ENCODE measurements at regions not wholly inside any gene's neighbourhood (a gene's known extent, or its start where the extent isn't known, plus 50 kb on each side); places are given as distances from the start of the nearest gene placed in this dataset.
"Not testable (repeated sequence)": the region's sequence is repeated elsewhere in the genome, so short reads cannot be mapped to it uniquely, and the experiment has no call there.

DNA sequence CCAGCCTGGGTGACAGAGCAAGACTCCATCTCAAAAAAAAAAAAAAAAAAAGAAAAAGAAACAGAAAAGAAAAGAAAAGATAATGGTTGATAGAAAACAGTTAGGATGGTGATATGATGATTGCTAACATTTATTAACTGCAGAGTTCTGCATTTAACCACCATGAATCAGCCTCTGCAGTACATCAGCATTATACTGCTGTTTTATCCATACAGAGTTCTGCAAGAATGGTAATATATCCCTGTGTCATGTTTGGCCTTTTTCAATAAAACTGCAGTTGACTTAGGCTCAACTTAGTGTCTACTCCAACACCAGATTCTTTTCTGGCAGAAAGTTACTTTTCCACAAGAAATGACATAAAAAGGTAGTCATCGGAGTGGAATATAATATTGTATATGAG lies 62.6 kb downstream of the DUSP6 start:
- DNase-seq (ENCODE audit: low spot score), result no peak

DNA sequence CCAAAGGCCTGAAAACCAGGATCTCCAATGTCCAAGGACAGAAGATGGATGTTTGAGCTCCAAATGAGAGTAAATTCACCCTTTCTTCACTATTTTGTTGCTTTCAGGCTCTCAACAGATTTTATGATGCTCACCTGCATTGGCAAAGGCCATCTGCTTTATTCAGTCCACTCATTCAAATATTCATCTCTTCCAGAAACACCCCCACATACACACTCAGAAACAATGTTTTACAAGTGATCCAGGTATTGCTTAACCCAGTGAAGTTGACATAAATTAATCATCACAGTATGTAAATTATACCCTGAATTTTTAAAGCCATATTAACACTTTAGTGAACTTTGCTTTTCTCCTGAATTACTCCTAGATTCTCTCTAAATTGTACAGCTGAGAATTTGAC lies 63.3 kb downstream of the DUSP6 start:
- DNase-seq (ENCODE audit: low spot score), result no peak

DNA sequence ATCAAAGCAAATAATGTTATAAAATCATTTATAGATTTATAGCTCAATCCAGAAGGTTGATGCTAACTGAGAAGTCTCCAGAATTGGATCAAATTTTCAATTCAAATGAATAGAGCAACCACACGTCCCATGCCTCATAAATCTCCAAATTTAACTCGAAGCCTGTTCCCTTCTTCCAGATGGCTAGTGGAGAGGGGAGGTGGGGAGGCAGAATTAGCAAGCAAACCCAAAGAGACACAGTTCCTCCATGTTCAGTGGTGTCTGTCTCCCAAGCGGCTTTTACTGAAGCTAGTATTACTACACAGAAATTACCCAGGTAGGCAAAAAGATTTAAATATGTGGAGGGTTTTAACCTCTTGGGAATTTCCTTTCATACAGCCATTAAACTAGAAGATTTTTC lies 65.8 kb downstream of the DUSP6 start:
- DNase-seq (ENCODE audit: low spot score), result no peak

DNA sequence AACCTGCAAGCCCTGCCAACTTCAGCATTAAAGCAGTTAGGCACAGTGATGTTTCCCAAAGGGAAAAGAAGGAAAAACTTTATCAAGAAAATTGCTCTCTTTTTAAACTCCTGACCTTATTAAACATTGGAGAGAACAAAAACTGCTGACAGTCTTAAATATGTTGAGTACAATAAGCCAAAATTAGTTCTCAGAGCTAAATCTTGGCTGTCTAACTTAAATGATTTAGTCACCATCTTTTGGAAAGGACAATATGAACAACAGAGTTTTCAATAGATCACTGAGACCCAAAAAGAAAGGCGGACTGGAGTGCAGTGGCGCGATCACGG lies 70.8 kb downstream of the DUSP6 start:
- DNase-seq (ENCODE audit: low spot score), result no peak

DNA sequence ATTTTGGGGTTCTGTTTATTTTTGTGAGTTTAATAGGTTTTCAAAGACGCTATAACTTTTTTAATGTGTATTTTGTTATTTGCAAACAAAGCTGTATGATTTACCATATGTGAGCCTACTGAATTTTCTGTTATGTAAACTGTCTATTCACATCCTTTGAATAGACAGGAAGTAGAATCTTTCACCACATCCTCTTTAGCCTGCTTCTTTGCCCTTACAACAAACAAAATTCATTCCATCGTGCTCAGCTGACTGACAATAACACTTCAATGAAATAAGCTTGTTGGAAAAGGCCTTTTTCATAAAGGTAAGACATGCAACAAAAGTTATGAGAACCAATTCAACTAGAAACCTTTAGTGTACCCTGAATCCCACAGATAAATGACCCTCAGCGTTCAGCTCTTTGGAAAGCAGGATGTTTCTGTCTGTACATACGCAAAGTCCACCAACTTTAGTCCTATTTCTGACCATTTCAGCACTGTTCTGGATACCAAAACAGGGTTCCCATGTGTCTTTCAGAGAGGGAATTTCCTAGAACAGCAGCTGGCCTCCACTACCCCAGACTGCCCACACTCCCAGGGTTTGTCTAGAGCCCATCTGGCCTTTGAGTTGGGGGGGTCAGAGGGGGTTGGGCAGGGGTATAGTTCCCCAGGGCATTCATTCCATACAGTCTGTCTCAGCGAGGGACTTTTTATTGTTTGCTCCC lies 71.3 kb downstream of the DUSP6 start:
- DNase-seq (ENCODE audit: low spot score), result no peak

DNA sequence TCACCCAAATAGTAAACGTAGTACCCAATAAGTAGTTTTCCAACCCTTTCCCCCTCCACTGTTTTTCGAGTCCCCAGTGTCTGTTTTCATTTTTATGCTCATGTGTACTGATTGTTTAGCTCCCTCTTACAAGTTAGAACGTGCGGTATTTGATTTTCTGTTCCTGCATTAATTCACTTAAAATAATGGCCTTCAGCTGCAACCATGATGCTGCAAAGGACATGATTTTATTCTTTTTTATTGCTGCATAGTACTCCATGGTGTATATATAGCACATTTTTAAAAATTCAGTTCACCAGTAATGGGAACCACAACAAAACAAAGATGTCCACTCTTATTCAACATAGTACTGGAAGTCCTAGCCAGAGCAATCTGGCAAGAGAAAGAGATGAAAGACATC lies 72.8 kb downstream of the DUSP6 start:
- no peak for DNase-seq (ENCODE audit: low spot score)

DNA sequence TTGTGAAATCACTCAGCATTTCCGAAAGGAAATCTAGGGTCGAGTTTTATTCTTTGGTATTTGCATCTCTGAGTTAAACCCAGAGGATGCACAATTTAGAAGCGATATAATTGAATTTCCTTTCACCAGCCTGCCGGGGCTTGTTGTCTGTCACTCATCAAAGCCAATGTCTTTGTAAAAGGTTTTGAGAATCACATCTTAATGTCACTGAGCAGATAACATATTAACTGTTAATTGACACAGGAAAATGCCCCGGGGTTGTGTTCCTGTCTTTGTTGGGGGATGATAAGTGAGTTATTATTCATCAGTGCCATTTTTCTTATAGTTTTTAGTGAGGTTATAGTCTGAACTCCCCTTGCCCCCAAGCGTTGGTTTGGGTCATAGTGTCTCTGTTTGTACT lies 73.4 kb downstream of the DUSP6 start:
- DNase-seq (ENCODE audit: low spot score), result no peak

DNA sequence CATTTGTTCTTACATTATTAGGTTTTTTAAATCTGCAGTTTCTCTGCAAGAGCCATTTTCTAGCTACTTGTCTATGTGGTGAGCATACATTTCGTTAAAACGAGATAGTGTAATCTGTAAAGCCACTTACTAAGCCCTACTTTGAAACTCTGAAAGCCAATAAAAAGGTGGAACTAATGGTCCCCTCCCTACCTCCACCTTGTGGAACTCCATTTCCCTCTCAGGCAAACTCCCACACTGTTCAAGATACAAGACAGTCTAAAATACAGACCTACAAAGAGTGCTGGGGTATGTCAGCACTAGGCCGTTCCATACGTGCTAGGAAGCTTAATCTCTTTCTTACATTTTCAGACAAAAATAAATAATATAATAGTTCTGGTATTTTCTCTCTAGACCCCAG lies 74.1 kb downstream of the DUSP6 start:
- no peak for DNase-seq (ENCODE audit: low spot score)

DNA sequence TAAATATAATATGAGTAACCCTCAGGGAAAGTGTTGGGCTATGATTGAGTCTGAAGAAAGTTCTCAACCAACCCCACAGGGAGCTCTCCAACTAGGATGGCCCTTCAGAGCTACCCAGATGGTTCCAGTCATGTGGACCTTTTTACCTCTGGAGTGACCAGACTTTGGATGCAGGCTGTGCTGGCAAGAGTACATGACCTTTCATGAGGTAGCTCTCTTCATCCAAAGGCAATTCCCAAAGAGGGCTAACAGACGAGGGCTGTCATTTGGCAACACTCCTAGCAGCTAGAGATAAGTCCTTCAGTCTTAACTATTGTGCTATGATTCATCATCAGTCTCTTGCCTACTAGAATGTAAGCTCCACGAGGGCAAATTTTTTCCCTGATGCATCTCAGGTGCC lies 75.4 kb downstream of the DUSP6 start:
- no peak for DNase-seq (ENCODE audit: low spot score)

DNA sequence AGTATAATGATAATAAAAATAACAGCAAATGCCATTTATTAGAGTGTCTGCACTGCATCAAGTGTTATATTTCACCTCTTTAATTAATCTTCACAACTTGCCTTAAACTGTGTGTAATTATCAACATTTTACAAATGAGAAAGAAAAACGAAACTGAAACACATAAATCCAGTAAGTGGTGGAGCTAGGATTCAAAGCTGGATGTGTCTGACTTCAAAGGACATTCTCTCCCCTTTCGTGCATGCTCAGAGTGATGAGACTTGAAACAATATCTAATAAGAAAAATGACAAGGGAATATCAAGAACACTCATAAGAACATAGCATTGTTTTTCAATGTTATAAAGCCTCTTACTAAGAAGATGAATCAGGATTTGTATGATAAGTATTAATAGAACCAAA lies 78.8 kb downstream of the DUSP6 start:
- no peak for DNase-seq (ENCODE audit: low spot score)

DNA sequence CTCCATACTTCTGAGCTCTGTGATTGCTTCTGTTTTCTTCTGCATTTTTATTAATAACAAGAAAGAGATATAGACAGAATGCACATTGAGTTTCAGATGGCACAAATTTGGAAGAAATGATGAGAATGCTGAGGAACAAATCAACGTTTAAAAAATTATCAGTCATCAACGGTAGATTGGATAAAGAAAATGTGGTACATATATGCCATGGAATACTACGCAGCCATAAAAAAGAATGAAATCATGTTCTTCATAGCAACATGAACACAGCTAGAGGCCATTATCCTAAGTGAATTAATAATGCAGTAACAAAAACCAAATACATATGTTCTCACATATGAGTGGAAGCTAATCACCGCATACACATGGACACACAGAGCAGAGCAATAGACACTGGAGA lies 81.8 kb downstream of the DUSP6 start:
- DNase-seq (ENCODE audit: low spot score), result no peak

DNA sequence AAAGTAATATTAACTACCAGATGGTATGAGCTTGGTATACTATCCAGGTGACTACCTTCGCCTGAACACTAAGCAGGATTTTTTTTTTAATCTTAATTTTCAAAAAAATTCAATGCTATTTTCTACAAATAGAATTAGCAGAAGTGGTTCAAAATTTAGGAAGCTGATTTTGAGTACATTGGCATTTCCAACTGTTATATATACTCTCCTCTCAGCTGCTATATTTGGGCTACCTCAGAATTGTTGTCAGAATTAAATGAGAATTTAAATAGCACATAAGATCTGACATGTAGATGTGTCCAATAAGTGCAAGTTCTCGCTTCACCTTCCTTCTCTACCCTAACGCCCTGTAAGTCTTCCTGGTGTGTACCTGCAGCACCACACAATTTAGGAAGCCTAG lies 83.1 kb downstream of the DUSP6 start:
- DNase-seq (ENCODE audit: low spot score), result no peak

DNA sequence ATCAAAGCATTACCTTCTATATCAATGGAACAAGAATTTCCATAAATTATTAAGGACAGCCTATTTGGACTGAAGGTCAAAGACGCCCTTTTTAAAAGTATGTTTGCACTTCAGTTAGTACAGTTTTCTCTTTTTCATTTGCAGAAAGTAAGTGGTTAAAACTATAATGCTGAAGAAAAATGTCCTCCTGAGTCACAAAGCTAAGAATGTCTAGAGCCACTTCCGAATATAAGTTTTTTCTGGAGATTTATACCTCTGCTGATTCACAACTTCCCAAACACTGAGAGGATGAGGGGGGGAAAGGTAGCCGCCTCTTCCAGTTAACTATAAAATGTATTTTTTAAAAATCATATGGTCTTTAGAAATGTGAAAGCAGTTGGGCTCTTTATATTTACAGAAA lies 84.9 kb downstream of the DUSP6 start:
- no peak for DNase-seq (ENCODE audit: low spot score)

DNA sequence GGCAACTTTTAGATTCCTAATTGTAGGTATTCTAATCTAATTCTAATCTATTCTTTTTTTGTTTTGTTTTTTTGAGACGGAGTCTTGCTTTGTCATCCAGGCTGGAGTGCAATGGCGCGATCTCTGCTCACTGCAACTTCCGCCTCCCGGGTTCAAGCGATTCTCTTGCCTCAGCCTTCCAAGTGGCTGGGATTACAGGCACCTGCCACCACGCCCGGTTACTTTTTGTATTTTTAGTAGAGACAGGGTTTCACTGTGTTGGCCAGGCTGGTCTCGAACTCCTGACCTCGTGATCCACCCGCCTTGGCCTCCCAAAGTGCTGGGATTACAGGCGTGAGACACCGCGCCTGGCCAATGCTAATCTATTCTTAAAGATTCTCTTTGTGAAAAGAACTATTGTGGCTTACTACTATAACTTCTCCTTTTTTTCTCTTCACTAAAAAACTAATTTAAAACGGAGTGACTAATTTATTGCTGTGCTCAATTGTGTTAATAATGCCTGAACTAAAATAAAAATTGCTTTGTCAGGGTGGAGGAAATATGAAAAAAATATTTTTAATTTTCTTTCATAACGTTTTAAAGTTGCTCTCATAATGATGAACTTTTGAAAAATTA lies 85.6 kb downstream of the DUSP6 start:
- DNase-seq (ENCODE audit: low spot score), result not testable (repeated sequence)

DNA sequence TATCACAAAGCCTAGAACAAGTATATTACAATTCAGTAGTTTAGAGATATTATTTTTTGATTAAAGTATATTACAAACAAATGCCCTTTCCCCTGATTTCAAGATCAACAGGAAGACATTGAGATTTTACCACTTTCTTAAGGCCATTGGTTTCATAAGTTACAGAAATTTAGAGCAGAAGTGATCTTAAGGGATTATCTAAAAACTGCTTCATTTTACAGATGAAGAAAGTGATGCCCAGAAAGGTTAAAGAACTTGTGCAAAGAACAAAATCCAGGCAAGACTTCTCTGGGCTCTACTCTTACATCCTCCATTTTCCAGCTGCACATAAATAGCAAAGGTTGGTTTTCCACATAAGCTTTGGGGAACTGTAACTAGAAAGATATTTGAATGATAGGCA lies 87.5 kb downstream of the DUSP6 start:
- DNase-seq (ENCODE audit: low spot score), result no peak

DNA sequence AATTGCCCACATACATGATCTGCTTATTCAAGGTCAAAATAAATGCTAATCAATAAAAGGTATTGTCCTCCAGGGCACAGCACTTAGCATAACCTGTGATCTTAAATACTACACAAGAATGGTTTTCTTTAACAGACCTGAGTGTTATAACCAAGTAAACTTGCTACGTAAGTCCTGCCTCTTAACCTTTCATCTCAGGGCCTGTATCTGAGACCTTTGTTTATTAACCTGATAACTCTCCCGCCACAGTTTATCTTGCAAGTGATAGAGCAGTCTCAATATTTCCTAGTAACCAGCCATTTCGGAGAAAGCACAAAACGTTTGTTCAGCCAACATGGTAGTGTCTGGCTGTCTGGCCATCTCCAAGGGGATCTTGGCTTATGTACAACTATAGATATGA lies 88.4 kb downstream of the DUSP6 start:
- no peak for DNase-seq (ENCODE audit: low spot score)

DNA sequence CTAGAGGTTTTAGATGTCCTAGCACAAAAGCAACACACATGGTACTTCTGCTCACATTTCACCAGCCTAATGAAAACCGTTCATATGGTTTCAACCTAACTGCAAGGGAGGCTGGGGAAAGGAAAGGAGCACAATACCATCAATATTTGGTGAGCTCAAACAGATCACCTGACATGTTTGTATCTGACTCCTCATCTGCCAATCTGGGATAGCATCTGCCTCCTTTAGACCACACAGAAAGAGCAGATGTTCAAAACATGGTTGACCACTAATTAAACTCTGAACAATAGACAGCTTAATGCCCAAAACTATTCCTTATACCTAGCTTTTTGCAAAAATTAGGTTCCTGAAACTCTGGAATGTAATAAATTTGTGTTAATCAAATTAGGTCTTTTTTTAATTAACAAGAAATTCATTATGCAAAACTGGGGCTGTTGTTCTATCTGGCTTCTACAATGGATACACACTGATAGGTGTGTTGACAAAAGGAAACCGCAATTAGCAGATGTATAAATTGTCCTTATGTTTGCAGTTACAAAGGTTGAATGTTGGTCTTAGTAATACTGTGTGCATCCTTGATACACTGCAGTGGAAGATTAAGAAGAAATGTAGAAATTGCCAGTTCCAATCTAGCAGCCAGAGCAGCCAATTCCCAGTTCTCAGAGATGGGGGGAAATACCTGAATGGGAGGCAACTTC lies 89.3 kb downstream of the DUSP6 start:
- no peak for DNase-seq (ENCODE audit: low spot score)

DNA sequence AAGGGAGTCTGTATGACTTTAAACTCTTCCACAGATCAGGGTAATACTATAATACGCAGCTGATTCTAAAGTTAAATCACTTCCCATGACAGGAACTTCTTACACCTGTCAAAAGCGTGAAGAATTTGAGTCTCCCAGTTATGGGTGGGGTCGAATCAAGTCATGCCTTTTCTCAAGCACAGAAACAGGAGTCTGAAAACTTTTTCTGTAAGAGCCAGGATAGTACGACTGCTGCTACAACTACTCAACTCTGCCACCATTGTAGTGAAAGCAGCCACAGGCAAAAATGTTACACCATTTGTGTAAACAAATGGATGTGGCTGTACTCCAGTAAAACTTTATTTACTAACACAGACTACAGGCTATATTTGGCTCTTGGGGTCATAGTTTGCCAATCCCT lies 90.3 kb downstream of the DUSP6 start:
- peak; percentile 21 for DNase-seq (ENCODE audit: low spot score)

DNA sequence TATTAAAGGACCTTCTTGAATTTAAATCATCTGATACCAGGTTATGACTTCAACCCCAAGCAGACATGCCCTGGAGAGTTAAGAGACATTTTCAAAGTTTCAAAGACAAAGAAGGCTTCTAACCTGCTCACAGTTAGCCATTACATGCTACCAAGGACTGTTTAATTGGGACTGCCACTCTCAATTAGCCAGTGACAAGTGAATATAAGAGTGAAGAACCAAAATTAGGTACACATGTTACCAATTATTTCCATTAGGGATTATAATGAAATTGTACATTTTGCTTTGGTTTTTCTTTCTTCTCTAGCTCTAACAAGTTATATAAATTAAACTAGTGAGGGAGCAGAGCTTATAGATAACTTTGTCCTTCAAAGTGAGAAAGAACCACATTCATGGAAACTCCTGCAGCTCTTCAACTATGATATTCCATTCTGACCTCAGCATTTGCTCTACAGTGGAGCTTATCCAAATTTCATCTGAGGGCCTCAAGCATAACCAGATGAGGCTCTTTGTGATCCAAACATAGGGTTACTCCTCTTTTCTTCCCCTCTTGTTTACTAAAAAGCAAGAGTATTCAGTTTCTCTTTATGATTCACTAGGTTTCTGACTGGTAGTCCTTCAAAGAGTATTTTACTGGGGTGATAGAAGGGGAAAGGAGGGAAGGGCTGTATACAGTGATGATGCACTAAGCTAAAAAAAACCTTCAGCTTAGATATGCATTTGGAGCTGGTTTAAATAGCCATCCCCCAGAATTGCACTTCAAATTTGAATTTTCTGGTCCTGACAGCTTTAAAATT lies 91.3 kb downstream of the DUSP6 start:
- DNase-seq (ENCODE audit: low spot score), result no peak

DNA sequence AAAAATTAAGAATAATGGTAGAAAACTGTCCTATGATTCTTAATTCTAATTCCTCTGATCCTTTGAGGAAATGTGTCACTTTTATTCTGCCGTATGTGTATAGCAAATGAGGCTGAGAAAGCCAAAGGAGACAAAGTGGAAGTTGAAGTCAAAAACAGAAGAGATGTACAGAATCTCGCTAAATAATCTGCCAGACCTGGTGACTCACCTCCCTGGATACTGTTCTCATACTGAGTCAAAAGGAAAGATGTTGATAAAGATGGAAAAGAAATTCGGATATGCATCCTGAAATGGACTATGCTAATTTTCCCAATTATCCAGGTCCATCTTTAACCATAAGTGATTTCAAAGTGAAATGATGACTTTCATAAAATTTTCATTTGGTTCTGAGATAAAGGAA lies 92.5 kb downstream of the DUSP6 start:
- no peak for DNase-seq (ENCODE audit: low spot score)

DNA sequence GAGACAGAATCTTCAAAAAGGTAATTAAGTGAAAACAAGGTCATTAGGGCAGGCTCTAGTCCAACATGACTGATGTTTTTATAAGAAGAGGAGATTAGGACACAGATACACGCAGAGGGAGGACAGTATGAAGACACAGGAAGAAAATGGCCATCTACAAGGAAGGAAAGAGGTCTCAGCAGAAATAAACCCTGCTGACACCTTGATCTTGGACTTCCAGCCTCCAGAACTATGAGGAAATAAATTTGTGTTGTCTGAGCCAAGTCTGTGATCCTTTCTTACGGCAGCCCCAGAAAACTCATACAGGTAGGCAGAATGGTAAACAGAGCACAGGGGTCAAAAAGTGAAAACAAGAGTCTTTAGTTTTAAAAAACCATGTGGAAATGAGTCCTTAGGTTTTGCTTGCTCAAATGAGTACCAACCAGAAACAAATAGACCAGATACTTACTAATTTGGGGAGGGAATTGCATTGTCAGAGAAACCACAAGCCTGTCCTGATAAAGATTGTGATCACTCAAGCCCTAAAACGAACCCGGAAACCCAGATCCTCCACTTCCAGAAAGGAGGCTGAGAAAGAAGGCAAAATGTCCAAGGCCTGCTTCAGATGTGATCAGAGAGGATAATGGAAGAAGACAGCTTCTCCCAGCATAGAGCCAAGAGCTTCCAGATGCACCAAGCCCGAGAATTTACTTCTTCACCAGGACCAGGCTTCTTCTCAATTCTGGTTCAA lies 93.9 kb downstream of the DUSP6 start:
- DNase-seq (ENCODE audit: low spot score), result no peak

DNA sequence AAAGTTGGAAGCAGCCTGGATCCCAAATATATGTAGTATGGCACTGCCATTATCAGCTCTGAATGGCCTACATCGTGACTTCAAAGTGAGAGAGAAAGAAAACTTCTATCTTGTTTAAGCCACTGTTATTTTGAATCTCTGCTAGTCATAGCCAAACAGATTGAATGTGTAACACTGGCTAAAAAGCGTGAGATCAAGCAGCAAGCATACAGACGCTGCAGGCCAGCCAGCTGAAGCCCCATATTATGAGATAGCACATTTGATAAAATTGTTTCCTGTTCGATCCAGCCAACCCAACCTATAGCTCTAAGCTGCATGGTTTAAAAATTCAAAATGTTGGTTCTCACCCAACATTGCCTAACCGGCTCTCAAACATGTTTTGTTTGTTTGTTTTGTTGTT lies 95.0 kb downstream of the DUSP6 start:
- no peak for DNase-seq (ENCODE audit: low spot score)
